GM12878 (cell line): ENCODE measurements at regions not wholly inside any gene's neighbourhood (a gene's known extent, or its start where the extent isn't known, plus 50 kb on each side); places are given as distances from the start of the nearest gene placed in this dataset. TPM values are rescaled to one million over a fixed set of nuclear protein-coding genes. Genes with fewer than 3 reads are reported as not detected.

Source experiments
- E4F1 ChIP-seq: fragments of 450-650 bp; IDR thresholded peaks from 2 replicates; pipeline ENCODE4 v1.6.1; 2018; ENCODE audit warnings: borderline replicate concordance, mild to moderate bottlenecking; ENCODE audit not compliant: partially characterized antibody
- POU2F2 ChIP-seq: IDR thresholded peaks from 3 replicates; pipeline ENCODE4 v1.6.1; 2011; ENCODE audit warnings: low read depth, mild to moderate bottlenecking, low read length, borderline replicate concordance
- small RNA-seq: library from RNA; depleted of rRNA; stranded (forward); fragments of <200 nt; gene quantifications from one replicate; pipeline ENCODE3, GENCODE V24; 2014

GRCh38 chr1:234660536-234661316 lies 50.7 kb upstream of the IRF2BP2 start (continued):
- TF ChIP-seq E4F1 (no peak), POU2F2 (no peak)

Small RNA genes in the stretch of these regions (small RNA-seq; reads per million reads assigned to genes)
- gene RNY4P16: not detected
